H4 (cell line): ENCODE measurements at regions not wholly inside any gene's neighbourhood (a gene's known extent, or its start where the extent isn't known, plus 50 kb on each side); places are given as distances from the start of the nearest gene placed in this dataset.
A peak's percentile ranks its signal among the peaks of the same experiment; 100 is the strongest.
"Not testable (repeated sequence)": the region's sequence is repeated elsewhere in the genome, so short reads cannot be mapped to it uniquely, and the experiment has no call there.

Experiments
- DNase-seq: peaks from one replicate; pipeline ENCODE4 v3.0.0-alpha.2; 2015; ENCODE audit warnings: low spot score

- DNase-seq: no peak
These were observed 156.5 kb upstream of the MED14 start for GRCh38 chrX:40891798-40892197.

- DNase-seq: no peak
These were observed 158.0 kb upstream of the MED14 start for GRCh38 chrX:40893251-40893910.

GRCh38 chrX:40895246-40895645, 159.9 kb upstream of the MED14 start:
- no peak for DNase-seq

- DNase-seq: no peak
These were observed 162.5 kb upstream of the MED14 start for GRCh38 chrX:40897718-40898270.

- DNase-seq: not testable (repeated sequence)
These were observed 169.4 kb upstream of the MED14 start for GRCh38 chrX:40904739-40905138.

- DNase-seq: peak; percentile 6
These were observed 172.7 kb upstream of the MED14 start for GRCh38 chrX:40908026-40908425.

- peak; percentile 34 for DNase-seq
These were observed 173.6 kb upstream of the MED14 start for GRCh38 chrX:40908857-40909475.

GRCh38 chrX:40912166-40912565, 173.1 kb upstream of the USP9X start:
- DNase-seq: no peak

- no peak for DNase-seq
These were observed 172.7 kb upstream of the USP9X start for GRCh38 chrX:40912576-40912975.

- DNase-seq: no peak
These were observed 164.9 kb upstream of the USP9X start for GRCh38 chrX:40920351-40920750.

GRCh38 chrX:40922307-40922706, 162.9 kb upstream of the USP9X start:
- DNase-seq: peak; percentile 74

GRCh38 chrX:40926739-40927427, 158.4 kb upstream of the USP9X start:
- not testable (repeated sequence) for DNase-seq

- DNase-seq: no peak
These were observed 157.2 kb upstream of the USP9X start for GRCh38 chrX:40928076-40928475.

GRCh38 chrX:40931921-40932320, 153.3 kb upstream of the USP9X start:
- peak; percentile 11 for DNase-seq

- DNase-seq: peak; percentile 48
These were observed 152.0 kb upstream of the USP9X start for GRCh38 chrX:40933132-40933705.

- DNase-seq: peak; percentile 53
These were observed 151.4 kb upstream of the USP9X start for GRCh38 chrX:40933706-40934425.

- no peak for DNase-seq
These were observed 148.4 kb upstream of the USP9X start for GRCh38 chrX:40936827-40937226.

GRCh38 chrX:40938423-40938822, 146.8 kb upstream of the USP9X start:
- peak; percentile 11 for DNase-seq

- DNase-seq: no peak
These were observed 142.1 kb upstream of the USP9X start for GRCh38 chrX:40943093-40943641.

- peak; percentile 82 for DNase-seq
These were observed 139.9 kb upstream of the USP9X start for GRCh38 chrX:40945361-40945713.

- peak; percentile 27 for DNase-seq
These were observed 138.0 kb upstream of the USP9X start for GRCh38 chrX:40947276-40947675.

- DNase-seq: no peak
These were observed 136.2 kb upstream of the USP9X start for GRCh38 chrX:40949071-40949470.
